ENCODE measurements at regions not wholly inside any gene's neighbourhood (a gene's known extent, or its start where the extent isn't known, plus 50 kb on each side); places are given as distances from the start of the nearest gene placed in this dataset.

DNA sequence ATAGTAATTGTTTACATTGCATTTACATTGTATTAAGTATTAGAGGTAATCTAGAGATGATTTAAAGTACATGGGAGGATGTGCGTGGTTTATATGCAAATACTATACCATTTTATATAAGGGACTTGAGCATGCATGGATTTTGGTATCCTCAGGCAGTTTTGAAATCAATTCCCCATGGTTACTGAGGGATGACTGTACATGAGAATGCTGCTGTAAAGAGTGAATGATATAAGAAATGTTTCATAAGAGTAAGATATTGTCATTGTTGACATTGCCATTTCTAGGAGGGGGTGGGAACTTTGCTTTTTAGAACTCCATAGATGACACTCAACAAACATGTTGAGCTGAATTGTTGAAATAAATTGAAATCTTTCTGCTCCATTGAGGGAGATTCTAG is 185.0 kb downstream of the SEMA6A start:
- DNase-seq, result no peak

GRCh38 chr5:116388564-116389258 is 185.9 kb downstream of the SEMA6A start:
- DNase-seq, result no peak

DNA sequence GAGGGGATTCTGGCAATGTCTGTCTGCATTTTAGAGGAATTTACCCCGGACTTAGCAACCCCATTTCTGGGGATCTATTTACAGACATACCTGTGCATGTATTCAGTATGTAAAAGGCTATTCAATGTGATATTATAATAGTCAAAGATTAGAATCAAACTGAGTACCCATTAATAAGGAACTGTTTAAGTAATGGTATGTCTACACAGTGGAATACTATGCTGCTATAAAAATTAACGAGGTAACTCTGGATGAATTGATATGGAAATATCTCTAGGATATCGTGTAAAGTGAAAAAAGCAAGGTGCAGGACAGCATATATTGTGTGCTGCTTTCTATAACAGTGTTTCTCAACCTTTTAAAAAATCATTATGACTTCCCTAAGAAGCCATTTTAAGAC is 186.9 kb downstream of the SEMA6A start:
- DNase-seq, result no peak

DNA sequence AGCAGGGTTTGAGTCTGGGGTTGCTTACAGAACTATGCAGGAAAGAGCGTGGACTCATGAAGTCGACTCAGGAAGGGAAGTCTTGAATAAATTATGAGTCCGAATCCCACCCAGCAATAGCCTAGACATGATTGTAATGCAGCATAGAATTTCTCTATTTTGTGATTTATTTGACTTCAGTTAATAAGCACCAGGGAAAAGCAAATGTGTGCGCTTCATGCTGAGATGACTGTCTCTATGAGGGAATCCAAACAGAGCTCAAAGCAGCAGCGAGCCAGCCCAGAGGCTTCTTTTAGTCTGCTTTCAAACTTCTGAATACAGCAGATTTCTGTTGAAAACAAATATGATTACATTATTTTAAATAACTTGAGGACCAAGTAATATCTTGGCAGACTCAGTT is 188.0 kb downstream of the SEMA6A start:
- no peak for DNase-seq

DNA sequence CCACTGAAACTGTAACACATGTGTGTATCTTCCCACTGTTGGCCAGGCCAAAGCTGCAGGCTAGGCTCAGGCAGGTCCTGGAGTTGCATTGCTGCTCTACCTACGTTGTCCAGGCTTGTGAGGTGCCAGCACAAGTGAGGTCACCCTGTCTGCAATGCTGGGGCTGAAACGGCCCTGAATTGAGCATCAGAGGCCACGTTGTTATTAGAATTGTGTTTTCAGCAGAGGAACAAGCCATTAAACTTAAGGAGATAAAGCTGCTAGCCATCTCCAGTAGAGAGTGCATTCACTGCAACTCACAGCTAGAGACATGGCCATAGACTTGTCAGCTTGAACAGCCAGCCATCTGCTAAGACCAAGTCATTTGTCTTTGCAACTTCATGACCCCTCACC is 191.8 kb downstream of the SEMA6A start:
- DNase-seq, result no peak

GRCh38 chr5:116382032-116382873 is 192.4 kb downstream of the SEMA6A start:
- no peak for DNase-seq

DNA sequence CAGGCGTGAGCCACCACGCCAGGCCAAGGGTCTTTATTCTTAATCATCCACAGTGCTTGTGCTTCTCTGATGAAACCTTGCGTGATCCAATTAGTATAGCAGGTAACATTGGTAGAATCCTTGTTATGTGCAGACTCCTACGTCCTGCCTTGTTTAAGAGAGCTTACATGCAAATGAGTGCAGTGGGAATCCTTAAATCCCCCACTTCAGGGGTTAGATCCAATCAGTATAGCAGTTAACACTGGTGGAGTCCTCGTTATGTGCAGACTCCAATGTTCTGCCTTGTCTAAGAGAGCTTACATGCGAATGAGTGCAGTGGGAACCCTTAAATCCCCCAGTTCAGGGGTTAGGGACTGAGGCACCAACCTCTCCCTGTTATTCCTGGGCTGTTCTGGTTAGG is 193.4 kb downstream of the SEMA6A start:
- DNase-seq, result no peak

- no peak for DNase-seq
These were observed 194.0 kb downstream of the SEMA6A start for GRCh38 chr5:116380621-116381020.

DNA sequence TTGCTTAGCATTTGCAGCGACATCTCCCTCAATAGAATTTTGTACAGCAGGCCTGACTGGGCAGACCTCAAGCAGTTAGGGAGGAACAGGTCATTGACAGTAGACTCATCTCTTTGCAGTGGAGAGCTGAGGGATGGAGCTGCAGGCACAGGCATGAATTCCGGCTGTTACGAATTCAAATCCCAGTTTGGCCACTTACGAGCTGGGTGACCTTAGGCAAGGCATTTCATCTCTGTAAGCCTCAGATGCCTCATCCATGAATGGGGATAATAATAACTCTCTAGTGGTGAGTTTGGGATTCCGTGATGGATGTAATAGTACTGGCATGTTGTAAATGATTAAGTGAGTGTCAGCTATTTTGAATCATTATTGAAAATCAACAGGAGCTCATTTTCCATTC is 195.3 kb downstream of the SEMA6A start:
- no peak for DNase-seq

GRCh38 chr5:116378777-116379121 is 195.9 kb downstream of the SEMA6A start:
- no peak for DNase-seq

GRCh38 chr5:116378007-116378776 is 196.4 kb downstream of the SEMA6A start:
- DNase-seq, result no peak

DNA sequence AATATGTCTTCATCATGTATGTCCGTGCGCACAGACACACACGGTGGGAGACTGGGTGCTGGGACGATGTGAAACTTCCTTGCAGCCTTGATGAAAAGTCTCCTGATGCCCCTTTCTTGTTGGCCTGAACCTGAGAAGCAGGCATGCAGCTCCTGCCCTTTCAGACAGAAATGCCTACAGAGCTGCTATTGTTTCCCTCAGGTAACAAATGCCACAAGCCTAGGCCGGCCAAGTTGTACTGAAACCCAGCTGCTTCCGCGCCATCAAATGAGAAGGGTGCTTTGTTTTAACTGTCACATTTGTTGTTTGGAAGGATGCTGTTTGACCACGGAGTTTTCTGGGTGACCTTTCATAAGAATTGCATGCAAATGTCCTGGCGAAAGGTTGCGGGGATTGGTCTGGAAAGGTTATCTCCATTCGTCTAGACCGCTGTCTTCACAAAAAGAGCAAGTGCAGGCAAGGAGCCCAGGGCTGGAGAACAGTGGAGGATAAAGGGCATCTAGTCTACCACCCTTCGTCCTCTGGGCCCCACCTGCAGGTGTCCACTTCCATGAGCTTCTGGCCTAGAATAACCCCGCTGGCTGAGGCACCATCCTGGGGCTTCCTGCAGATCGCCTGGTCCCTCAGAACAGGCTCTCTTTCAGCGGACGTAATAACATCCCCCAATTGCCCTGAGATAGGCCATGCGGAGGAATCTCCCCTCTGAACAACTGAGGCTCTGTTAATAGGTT is 197.2 kb downstream of the SEMA6A start:
- DNase-seq, result no peak

DNA sequence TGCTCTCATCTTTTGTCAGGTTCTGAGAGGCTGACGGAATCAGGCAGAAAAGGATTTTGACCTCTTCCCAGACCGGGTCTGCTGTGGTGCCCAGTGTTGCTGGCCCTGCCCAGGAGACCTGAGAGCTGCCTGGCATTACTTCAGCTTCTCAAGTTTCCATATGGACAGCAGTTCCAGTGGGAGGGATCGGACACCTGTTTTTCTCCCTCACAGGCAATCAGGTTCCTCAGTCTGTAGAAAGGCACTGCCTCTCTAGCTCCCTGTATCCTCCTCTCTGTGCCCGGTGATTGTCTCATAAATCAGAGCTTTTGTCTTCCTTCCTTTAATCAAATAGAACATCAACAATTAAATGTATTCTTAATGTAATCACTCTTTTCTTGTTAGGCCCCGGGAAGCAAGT is 198.7 kb downstream of the SEMA6A start:
- DNase-seq, result no peak

DNA sequence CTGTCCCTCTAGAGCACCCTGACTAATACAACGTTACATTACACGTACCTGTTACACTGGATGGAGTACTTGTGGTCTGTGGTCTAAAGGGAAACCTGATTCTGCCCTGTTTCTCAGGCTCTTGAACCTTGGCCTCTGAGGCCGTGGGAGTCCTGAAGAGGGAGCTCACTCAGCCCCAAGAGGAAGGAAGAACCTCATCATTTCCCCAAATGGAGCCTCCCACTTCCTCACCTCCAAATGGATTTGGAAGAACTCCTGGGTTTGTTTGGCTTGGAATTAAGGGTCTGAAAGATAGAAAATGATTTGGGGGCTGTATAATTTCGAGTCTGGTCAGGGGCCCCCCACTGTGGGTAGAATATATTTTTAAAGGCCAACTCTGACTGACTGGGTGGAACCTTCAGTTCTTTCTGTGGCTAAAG is 200.2 kb downstream of the SEMA6A start:
- DNase-seq, result no peak

- no peak for DNase-seq
These were observed 201.6 kb downstream of the SEMA6A start for GRCh38 chr5:116372931-116373597.

GRCh38 chr5:116371935-116372334 is 202.7 kb downstream of the SEMA6A start:
- DNase-seq, result no peak

- no peak for DNase-seq
These were observed 203.2 kb downstream of the SEMA6A start for GRCh38 chr5:116371431-116371830.

GRCh38 chr5:116370886-116371285 is 203.7 kb downstream of the SEMA6A start:
- no peak for DNase-seq

- no peak for DNase-seq
These were observed 204.5 kb downstream of the SEMA6A start for GRCh38 chr5:116370149-116370548.

- DNase-seq, result no peak
These were observed 209.6 kb downstream of the SEMA6A start for GRCh38 chr5:116365006-116365496.

DNA sequence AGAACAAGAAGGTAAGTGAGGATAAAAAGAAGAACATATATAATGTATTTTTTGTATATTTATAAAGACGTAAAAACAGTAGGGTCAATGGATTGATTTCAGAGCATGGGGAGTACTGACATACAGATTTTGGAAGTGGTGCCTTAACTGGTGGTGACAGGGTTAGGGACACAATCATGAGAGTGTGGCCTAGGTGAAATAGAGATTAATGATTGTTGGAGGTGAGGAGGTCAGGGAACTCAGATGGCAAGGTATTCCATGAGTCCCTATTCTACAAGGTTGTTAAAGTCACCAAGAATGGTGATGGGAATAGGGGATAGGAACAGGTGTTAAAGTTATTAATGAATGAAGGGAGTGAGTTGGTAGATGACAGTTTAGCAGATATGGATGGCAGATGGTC is 210.8 kb downstream of the SEMA6A start:
- DNase-seq, result no peak

GRCh38 chr5:116361979-116362577 is 212.5 kb downstream of the SEMA6A start:
- DNase-seq, result no peak

Measured in NCI-H2029 (cell line).